Middle frontal gyrus (tissue), 1 donor: ENCODE measurements at regions not wholly inside any gene's neighbourhood (a gene's known extent, or its start where the extent isn't known, plus 50 kb on each side); places are given as distances from the start of the nearest gene placed in this dataset.

Source experiments
- DNase-seq: peaks from one replicate; pipeline ENCODE4 v3.0.0-alpha.2; 2015; ENCODE audit warnings: low spot score; ENCODE audit errors: extremely low spot score

DNA sequence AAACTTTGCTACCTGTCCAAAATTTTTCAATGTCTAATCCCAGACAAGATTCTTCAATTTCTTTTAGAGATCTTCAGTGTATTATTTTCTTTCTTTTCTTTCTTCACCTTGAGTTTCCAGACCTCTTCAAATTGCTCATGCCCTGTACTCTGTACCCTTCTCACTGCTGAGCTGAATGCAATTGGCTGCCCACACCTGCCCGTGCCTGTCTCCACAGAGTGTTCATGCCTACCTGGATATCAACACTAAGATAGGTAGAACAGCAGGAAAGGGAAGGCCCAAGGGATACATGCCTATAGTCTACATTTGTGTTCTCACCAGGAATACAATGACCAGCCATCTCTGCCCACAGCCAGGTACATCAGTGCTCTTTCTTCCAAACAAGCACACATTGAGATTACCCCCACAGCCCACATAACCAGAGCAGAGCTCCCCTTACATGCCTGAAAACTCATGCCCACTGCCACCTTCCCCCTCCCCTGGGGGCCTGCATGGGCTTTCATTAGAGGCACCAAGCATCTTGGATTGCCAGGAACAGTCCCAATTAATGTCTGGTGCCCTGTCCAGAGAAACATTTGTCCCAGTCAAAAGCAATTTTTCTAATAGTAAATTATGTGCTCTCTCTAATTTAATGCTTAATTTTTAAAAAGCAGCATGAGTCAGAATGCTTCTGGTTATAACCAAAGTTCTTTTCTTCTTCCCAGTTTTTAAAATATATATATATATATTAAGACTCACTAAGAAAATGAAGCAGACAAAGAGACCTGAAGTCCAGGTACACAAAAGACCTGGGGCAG is 134.9 kb upstream of the SLC14A2 start:
- DNase-seq, result no peak

DNA sequence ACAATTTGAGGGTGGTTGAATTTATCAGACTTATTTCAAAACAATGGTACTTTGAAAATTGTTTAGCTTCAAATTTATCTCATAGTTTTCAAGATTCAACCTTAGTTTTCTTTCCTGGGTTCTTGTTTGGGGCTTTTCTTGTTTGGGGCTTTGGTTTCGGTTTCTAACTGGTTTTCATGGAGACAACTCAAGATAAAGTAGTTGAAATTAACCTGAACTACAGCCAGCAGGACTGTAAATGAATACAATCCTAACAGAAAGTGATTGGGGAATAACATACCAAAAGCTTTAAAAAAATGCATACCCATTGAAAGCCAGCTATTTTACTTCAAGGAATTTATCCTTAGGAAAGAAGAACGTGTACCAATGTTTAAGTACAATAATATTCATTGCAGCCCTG is 133.5 kb upstream of the SLC14A2 start:
- no peak for DNase-seq

DNA sequence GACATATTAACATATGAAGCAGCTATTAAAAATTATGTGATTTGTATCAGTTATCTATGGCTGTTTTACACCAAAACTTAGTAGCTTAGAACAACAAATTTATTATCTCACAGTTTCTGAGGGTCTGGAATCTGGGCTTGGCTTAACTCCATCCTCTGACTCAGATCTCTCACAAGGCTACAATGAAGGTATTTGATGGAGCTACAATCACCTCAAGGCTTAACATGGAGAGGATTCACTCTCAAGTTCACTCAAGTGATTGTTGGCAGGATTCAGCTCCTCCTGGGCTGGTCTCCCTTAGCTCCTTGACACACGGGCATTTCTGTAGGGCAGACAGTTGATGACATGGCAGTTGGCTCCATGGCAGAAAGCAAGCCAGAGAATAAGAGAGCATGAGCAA is 133.0 kb upstream of the SLC14A2 start:
- no peak for DNase-seq

DNA sequence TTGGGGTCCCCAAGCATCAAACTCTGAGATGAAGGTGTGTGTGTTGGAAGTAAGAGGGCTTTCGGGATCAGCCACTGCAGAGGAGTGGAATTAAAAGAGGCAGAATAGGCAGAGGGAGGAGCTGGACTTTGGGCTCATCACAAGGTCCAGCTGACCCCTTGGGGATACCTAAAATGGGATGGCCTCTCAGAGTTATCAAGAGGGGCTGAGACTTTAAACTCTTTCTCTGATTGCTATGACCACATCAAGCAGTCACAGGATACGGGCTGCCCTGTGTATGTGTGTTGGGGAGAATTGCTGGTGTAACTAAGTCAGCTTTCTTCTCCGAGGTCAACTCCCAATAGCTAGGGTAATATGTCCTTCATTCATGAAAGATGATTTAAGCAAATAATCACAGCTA is 127.7 kb upstream of the SLC14A2 start:
- no peak for DNase-seq

DNA sequence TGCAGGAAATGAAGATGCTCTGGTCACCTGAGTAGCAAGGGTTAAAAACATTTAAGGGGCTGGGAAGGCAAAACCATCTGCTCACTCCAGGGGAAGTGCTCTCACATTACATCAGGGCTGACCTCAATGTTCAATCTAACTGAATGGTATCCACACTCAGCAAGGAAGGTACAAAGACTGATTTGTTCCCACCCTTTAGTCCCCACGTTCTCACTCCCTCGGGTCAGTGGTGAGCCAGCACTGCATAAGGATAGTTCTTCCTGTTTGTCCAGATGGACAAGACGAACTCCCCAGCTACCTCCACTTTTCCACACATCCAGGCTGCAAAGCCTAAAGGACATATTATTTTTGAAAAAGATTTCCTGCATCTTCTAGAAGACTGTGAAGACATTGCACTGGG is 126.6 kb upstream of the SLC14A2 start:
- DNase-seq, result no peak

DNA sequence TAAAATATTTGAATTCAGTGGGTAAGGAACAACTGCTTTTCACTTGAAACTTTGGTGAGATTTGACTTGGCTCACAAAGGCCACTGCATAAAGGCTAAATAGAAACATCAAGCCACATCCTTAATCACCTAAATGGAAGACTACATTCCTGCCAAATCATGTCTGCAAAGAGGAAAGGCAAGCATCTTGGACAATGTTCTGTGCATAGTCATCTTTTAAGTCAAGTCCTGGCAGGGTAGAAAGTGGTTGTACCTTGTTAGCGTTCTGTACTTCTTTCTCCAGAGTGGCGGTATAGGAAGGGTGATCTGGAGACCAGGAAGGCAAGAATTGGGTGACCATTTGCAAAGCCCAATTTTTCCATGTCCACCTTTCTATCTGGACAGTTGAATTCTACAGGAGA is 121.4 kb upstream of the SLC14A2 start:
- no peak for DNase-seq

DNA sequence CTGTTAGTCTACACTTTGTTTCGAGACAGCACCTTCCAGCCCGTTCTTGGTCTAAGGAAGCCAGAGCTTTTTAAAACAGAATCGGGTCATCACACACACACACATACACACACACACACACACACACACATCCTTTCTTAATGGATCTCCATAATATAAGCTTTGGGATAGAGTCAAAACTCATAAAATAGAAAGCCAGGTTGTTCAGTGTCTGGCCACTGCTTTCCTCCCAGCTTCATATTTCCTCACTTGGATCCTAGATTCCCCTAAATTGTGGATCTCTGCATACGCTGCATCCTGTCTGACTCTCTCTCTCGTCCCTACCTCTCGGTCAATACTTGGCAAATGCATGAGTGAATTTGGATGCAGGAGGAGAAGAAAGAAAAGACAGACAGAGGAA is 120.5 kb upstream of the SLC14A2 start:
- no peak for DNase-seq

DNA sequence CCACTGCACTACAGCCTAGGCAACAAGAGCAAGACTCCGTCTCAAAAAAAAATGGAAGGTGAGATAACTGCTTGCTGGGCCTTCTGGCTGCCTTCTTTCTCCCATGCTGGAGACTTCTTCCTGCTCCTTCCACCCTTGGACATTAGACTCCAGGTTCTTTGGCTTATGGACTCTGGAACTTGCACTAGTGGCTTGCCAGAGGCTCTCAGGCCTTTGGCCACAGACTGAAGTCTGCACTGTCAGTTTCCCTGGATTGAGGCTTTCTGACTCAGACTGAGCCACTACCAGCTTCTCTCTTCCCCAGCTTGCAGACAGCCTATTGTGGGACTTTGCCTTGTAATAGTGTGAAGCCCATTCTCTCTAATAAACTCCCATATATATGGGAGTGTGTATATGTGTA is 118.5 kb upstream of the SLC14A2 start:
- DNase-seq, result no peak

DNA sequence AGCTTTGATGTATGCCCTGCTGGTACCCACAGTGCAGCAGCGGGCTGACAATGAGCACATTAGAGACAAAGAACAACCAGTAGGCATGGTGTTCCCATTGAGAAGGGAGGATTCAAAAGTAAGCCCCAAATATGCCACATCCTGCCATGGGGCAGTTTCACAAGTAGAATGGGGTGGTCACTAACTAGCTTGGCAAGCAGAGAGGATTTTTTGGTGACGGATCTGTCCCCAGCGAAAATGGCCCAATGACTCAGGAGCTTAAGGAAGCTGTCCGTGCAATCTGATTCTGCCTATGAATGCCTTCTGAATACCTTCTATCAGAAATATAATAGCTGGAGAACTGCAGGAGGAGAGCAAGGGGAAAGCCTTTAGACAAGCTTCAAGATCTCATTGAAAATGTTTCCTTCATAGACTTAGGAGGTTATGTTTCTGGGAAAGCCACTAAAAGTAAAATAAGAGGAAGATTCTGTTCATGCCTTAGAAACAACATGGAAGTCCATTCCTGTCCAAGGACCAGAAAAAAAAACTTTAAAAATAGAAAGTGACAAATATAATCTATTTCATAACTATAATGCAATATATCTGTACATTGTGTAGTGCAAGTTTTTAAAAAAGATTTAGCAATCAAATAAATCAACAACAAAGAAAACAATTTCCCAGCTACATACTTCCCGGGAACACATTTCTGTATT is 117.5 kb upstream of the SLC14A2 start:
- no peak for DNase-seq

DNA sequence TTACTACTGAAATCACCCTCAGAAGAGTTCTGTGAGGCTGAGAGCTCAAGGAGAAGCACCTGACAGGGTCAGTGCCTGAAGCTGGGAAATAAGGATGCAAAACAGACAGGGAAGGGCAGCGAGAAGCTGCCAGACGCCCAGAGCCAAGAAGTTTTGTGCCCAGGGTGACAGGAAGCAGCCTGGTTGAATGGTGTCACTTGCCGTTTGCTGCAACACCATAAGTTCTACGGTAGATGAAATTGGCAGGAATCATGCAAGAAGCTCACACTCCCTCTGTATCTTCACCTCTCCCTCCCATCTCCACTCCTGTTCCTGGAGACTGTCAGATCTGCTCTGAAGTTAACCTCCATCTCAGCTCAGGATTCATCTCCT is 117.0 kb upstream of the SLC14A2 start:
- no peak for DNase-seq

DNA sequence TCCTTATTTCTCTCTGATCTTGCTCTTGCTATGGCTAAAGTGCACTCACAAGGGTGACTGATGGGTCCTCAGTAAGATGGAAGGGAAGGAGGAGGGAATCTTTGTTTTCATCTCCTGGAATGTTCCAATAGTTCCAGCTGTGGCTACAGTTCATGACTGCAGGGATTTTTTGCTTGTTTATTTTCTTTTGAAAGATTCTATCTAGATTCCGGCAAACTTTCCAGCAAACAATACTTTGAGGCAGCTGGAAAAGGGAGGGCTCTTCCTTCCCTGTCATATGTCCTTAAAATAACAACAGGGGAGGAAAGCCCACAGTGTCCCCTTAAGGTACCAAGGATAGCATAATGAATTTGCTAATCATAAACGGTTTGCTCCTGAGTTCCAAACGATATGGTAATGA is 111.3 kb upstream of the SLC14A2 start:
- DNase-seq, result no peak

DNA sequence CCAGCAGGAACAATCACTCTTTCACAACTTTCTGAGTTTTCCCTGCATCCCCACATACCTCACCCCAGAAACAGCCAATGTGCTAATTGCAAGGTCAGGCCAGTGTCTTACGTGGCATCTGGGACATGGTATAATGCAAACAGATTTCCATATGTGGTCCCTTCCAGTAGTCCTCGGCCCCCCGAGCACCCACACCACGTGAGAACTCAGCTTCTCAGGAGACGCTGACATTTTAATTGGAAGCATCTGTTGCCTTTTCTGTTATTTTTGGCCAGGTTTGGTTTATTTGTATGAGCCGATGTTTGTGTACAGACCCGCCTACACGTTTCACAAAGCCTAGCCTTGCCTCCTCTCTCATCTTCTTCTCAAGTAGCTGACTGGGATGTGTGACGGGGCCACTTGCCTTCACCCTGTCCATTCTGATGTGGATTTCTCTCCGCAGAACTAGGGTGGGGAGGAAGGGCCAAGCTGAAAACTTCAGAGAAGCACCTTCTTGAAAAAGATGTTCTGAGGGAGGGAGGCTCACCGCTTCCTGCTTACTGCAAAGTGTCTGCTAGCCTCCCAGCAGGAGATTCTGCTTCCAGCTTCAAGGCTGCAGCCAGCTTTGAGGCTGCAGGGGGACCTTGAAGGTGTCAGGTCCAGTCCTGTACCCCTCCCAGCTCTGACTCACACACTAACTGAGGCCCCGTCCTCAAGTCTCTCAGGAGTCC is 109.6 kb upstream of the SLC14A2 start:
- no peak for DNase-seq

DNA sequence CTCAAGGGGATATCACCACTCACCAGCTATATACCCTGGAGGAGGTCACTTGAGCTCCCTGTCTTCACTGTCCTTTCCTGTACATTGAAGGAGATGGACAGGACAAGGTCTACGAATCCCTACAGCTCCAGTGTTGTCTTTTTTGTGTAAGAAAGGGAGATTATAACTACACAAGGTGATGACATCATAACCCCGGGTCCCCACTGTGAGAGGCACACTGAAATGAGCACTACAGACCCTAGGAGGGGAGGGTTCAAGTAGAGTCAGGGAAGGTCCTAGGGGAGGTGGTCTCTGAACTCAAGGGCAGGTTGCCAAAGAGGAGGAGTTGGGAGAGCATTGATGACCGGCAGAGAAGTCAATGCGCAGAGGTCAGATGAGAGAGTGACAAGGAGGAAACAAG is 108.3 kb upstream of the SLC14A2 start:
- no peak for DNase-seq

DNA sequence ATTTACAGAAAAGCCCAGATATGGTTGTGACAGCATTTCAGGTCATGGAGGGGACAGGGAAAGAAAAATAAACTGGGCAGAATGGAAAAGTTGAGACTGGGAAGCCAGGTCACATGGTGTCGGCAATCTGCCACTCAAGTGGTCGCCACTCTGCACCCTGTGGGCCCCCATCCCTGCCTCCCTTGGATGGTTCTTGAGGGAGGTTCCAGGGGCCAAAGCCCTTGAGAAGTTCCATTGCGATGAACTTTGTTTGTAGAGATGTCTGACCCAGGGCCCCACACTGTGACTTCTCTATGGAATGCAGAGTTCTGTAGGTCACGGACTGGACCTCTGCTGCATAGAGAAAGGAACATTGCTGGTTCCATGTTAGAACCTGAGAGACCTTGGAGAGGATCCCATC is 105.7 kb upstream of the SLC14A2 start:
- no peak for DNase-seq

DNA sequence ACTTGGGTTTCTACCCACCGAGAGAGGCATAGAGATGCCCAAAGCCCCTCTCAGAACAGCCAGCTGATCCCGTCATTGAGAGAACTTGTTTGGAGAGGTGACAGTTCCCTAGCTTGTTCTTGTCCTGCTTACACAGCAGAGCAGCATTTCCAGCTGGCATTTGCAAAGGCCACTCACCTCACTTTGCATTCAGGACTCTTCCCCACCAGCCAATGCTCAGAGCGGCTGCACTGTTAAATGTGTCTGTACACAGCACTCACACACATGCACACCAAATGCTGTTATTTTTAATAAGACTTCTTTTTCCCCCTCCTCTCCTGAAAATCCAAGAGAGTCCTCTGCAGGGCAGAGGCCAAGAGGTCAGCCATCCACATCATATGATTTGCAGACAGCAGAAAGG is 104.6 kb upstream of the SLC14A2 start:
- DNase-seq, result no peak

DNA sequence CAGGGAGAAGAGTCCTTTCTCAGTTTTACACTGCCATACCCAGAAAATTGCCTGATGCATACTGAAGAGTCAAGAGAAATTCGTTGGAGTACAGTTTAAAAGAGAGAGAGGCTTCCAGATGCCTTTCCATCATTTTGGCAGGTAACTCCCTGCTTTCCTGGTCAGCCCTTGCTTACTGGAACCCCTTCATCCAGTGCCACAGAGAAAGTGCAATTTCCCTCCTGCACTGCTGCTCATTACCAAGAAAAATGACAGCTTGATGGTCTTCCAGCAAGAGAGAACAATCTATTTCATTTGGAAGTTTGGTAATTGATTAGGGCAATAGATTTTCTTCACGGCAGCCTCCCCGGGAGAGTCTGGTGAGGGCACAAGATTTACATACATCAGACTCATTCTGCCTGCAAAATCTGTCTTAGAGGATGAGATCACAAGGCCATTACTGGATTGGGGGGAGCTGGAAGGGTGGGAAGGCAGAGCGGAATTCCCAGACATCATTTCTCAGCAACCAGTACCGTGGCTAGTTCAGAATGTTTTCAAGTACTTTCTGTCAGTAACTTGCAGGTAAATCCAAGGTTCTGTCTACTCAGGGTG is 102.8 kb upstream of the SLC14A2 start:
- no peak for DNase-seq

DNA sequence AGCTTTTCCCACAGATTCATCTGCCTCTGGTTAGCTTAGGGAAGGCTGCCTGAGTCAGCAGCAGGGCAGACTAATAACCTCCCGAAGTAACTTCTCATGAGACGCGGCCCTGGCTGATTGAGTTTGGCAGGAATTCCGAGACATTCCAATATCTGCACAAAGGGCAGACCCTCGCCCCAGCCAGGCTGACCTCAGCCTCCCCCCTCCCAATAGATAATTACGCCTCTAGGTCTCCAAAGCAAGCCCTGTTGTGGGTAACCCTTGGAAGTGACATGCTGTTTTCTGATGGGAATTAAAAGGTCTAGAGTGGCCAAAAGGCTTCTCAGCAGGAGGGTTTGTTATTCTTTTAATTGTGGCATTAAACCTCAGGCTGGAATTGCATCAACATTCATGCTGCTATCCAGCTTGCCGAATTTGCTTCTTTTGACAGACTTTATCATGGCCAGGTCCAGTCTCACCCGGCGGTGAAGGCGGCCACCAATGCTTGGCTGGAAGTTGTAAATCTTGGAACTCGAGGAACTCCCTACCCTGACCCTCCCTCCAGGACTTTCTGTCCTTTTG is 98.0 kb upstream of the SLC14A2 start:
- DNase-seq, result no peak

DNA sequence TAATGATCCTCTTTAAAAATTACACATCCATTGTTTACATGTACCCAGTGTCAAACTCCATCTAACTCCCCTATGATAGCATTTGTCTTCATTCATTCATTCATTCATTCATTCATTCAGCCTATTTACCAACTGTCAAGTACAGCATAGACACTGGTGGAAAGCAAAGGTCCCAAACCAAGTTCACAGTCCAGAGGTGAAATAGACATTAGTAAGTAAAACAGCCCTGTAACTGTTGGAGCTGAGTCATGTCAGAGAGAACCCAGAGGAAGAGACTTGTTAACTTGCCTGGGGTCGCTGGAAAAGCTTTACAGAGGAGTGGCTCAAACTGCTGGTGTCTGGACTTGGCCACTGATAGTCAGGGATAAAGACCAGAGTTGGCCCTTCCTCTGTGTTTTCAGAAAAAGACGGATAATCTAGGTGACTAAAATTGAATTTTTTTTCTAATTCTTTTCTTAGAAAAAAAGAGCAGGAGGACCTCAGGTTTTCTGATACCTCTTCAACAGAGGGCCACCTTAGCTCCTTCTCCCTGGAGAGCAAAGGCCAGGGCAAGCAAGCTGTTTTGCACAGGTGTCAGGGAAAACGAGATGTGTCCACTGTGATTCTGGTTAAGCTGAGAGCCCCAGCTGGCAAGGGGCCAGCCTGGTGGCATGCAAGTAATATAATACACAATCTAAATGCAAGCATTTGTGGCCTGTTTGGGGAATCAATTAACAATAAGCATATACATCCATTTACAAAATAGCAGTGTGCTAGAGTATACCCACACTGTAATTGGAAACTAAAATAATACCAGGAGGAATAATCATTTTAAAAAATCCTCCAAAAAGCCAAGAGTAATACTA is 96.7 kb upstream of the SLC14A2 start:
- no peak for DNase-seq

DNA sequence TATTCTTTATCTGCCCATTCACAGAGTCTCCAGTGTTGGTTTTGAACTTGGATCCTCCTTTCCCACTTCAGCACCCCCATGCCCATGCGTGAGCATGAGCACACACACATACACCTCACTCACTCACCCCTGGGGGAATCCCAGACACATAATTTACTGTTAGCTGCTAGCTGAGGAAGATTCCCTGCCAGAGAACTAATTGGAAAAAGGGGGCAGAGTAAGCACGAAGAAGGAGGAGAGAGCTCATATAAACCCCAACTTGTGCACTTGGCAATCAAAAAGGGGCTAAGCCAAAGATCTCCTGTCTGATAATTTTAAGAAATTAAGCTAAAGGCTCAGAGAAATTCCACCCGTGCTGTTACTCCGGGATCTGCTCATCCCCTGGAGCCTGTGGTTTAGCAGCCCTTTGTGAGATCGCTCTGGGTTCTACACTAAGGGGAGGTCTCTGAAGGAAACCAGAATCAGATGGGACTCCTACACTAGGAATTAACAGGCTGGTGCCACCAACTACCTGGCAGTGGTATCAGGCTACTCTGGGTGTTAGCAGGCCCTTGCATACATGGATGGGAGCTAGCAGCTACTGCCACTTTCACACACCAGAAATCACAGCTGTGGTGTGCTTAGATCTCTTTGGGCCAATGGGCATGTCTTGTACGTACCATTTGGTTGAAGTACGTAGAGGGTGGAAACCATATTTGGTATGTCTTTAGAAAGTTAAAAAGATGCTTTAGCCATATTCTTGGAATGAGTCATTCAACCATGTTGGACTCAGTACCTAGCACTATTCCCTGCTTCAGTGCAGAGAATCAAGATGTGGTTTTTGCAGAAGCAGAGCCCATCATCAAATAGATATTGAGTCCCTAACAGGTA is 95.6 kb upstream of the SLC14A2 start:
- no peak for DNase-seq

DNA sequence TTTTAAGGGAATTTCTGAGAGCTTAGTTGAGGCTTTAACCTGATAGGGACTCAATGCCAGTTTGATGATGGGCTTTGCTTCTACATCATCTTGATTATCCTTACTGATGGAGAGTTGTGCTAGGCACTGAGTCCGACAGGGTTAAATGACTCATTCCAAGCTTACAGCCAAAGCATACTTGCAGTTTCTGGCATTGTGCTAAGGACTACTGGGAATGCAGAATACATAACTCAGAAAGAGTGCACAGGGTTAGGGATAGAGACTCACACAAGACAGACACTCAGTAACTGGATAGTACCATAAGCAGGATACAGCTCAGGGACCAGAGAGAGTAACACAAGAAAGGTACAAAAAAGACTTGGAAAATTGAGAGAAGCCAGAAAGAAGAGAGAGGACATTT is 94.1 kb upstream of the SLC14A2 start:
- no peak for DNase-seq
